GM23338 (cell line): ENCODE measurements at regions not wholly inside any gene's neighbourhood (a gene's known extent, or its start where the extent isn't known, plus 50 kb on each side); places are given as distances from the start of the nearest gene placed in this dataset.

ENCODE experiments used
- ATAC-seq: fragments of 200-7000 bp; cut with Tn5 transposase; 3 replicates; pipeline ENCODE4 v1.9.1; 2020
- DNase-seq: peaks from one replicate; pipeline ENCODE4 v3.0.0-alpha.2; 2015; ENCODE audit warnings: low spot score
- H2AFZ ChIP-seq: fragments of 200-600 bp; sonication (generic); 2 replicates; pipeline ENCODE4 v1.8.0; 2016; ENCODE audit warnings: antibody characterized with exemption, mild to moderate bottlenecking, moderate library complexity
- H3F3A ChIP-seq: fragments of 200-600 bp; sonication (generic); replicated peaks from 2 replicates; pipeline ENCODE4 v1.8.0; 2017; ENCODE audit warnings: antibody characterized with exemption, mixed run types, low read depth
- H3K27ac ChIP-seq: fragments of 200-600 bp; sonication (generic); 2 replicates; pipeline ENCODE4 v1.6.1; 2016; ENCODE audit warnings: low read depth
- H3K27me3 ChIP-seq: fragments of 200-600 bp; sonication (generic); 2 replicates; pipeline ENCODE4 v1.8.0; 2016; ENCODE audit warnings: mild to moderate bottlenecking, mixed run types, moderate library complexity; ENCODE audit not compliant: insufficient read depth
- H3K36me3 ChIP-seq: fragments of 200-600 bp; sonication (generic); 2 replicates; pipeline ENCODE4 v1.8.0; 2016; ENCODE audit warnings: mild to moderate bottlenecking; ENCODE audit not compliant: insufficient read depth
- H3K4me1 ChIP-seq: fragments of 200-600 bp; sonication (generic); 2 replicates; pipeline ENCODE4 v1.8.0; 2016; ENCODE audit warnings: mild to moderate bottlenecking, moderate library complexity; ENCODE audit not compliant: insufficient read depth
- H3K4me2 ChIP-seq: fragments of 200-600 bp; sonication (generic); 2 replicates; pipeline ENCODE4 v1.7.1; 2017; ENCODE audit warnings: mixed run types
- H3K4me3 ChIP-seq: fragments of 200-600 bp; sonication (generic); 2 replicates; pipeline ENCODE4 v1.6.1; 2016; ENCODE audit warnings: mixed run types
- H3K79me2 ChIP-seq: fragments of 200-600 bp; sonication (generic); replicated peaks from 2 replicates; pipeline ENCODE4 v1.8.0; 2017; ENCODE audit warnings: mild to moderate bottlenecking; ENCODE audit not compliant: insufficient read depth
- H3K9me2 ChIP-seq: fragments of 200-600 bp; sonication (generic); 2 replicates; pipeline ENCODE4 v1.8.0; 2017; ENCODE audit not compliant: insufficient read depth
- H4K20me1 ChIP-seq: fragments of 200-600 bp; sonication (generic); replicated peaks from 2 replicates; pipeline ENCODE4 v1.8.0; 2017; ENCODE audit warnings: mild to moderate bottlenecking; ENCODE audit not compliant: insufficient read depth
- H3K27ac Mint-ChIP-seq: 2 replicates; pipeline ENCODE4 v1.8.0; 2020; ENCODE audit warnings: inconsistent platforms, mild to moderate bottlenecking, moderate library complexity, mixed read lengths
- H3K27me3 Mint-ChIP-seq: 3 replicates; pipeline ENCODE4 v1.8.0; 2022; ENCODE audit warnings: low read depth, mild to moderate bottlenecking, moderate library complexity, mixed read lengths, inconsistent platforms; ENCODE audit not compliant: insufficient read depth, poor library complexity
- H3K36me3 Mint-ChIP-seq: 3 replicates; pipeline ENCODE4 v1.8.0; 2021; ENCODE audit warnings: low read depth, mild to moderate bottlenecking, inconsistent platforms, moderate library complexity, mixed read lengths
- H3K4me1 Mint-ChIP-seq: 3 replicates; pipeline ENCODE4 v1.8.0; 2020; ENCODE audit warnings: mild to moderate bottlenecking, inconsistent platforms, mixed read lengths
- H3K4me3 Mint-ChIP-seq: 3 replicates; pipeline ENCODE4 v1.8.0; 2021; ENCODE audit warnings: moderate library complexity, mild to moderate bottlenecking, inconsistent platforms, mixed read lengths
- H3K9me3 Mint-ChIP-seq: 3 replicates; pipeline ENCODE4 v1.8.0; 2020; ENCODE audit warnings: moderate library complexity, mild to moderate bottlenecking, inconsistent platforms, mixed read lengths
- CREB1 ChIP-seq: fragments of 250-450 bp; sonication (Bioruptor Pico); IDR thresholded peaks from 2 replicates; pipeline ENCODE4 v1.5.0; 2020; ENCODE audit warnings: low read depth, mild to moderate bottlenecking, moderate library complexity
- EZH2 ChIP-seq: fragments of 200-600 bp; sonication (generic); IDR thresholded peaks from one replicate; pipeline ENCODE4 v1.8.0; 2017; ENCODE audit warnings: antibody characterized with exemption, mild to moderate bottlenecking, low read depth; ENCODE audit not compliant: unreplicated experiment
- EZH2phosphoT487 ChIP-seq: fragments of 200-600 bp; sonication (generic); IDR thresholded peaks from one replicate; pipeline ENCODE4 v1.8.1; 2018; ENCODE audit warnings: antibody characterized with exemption; ENCODE audit not compliant: unreplicated experiment
- JUNB ChIP-seq: IDR thresholded peaks from one replicate; pipeline ENCODE4 v1.6.1; 2016; ENCODE audit warnings: antibody characterized with exemption; ENCODE audit not compliant: unreplicated experiment
- NANOG ChIP-seq: IDR thresholded peaks from 2 replicates; pipeline ENCODE4 v1.6.1; 2016; ENCODE audit warnings: antibody characterized with exemption, borderline replicate concordance
- STAT1 ChIP-seq: IDR thresholded peaks from one replicate; pipeline ENCODE4 v1.6.1; 2016; ENCODE audit warnings: antibody characterized with exemption; ENCODE audit not compliant: unreplicated experiment
- ZNF114 ChIP-seq: fragments of 250-450 bp; sonication (Bioruptor Pico); IDR thresholded peaks from 2 replicates; pipeline ENCODE4 v1.5.0; 2020; ENCODE audit warnings: mild to moderate bottlenecking, moderate library complexity
- ZNF331 ChIP-seq: fragments of 250-450 bp; sonication (Bioruptor Pico); IDR thresholded peaks from 2 replicates; pipeline ENCODE4 v1.5.0; 2020; ENCODE audit warnings: low read depth, mild to moderate bottlenecking, moderate library complexity
- TF ChIP-seq, protein P1 (sequence below): IDR thresholded peaks from one replicate; pipeline ENCODE4 v1.6.1; 2018; ENCODE audit warnings: antibody characterized with exemption; ENCODE audit not compliant: unreplicated experiment
- TF ChIP-seq, protein P2 (sequence below), 2 experiments: fragments of 200-600 bp in 1 of 2; sonication (generic) in 1 of 2; conservative IDR thresholded peaks; 2 replicates each; pipeline versions ENCODE4 v1.5.1 to v1.6.1; 2016 to 2017; ENCODE audit warnings: antibody characterized with exemption in 2 of 2, low read depth in 2 of 2, mild to moderate bottlenecking in 2 of 2, moderate library complexity in 1 of 2
- TF ChIP-seq, protein P3 (sequence below): IDR thresholded peaks from 2 replicates; pipeline ENCODE4 v1.6.1; 2016; ENCODE audit warnings: antibody characterized with exemption
- TF ChIP-seq, protein P4 (sequence below): fragments of 250-450 bp; sonication (Bioruptor Pico); IDR thresholded peaks from 2 replicates; pipeline ENCODE4 v1.5.0; 2020; ENCODE audit warnings: mild to moderate bottlenecking, moderate library complexity

DNA sequence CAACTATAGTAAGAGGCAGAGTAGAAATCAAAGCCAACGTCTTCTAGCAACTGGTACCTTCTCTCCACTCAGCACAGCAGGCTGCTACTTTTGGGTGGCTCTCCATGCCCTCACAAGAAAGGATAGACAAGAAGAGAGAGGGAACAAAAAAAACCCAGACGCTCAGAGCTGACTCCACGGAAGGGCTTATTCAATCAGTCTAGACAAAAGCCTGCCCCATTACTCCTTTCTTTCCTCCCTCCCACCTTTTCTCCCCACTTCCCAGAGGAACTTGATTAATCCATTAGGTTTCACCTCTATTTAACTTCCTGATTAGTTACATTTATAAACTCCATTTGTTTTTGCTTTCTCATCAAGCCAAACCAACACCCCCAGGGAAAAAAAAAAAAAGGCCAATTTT is 71.1 kb upstream of the CCDC60 start:
- H4K20me1 ChIP-seq = no peaks in the 10 kb centered on the region

More for the DNA sequence above, 71.1 kb upstream of the CCDC60 start:
- peaks cover 34% of the 10 kb centered on the region for H3K9me3 Mint-ChIP-seq
- no peak overlapping the region for H3K4me3 ChIP-seq
- H2AFZ ChIP-seq = peak overlapping the region; percentile 25; the same call in 1 of the 2 replicates
- DNase-seq (no peak), ATAC-seq (peak; percentile 28; the same call in 1 of the 3 replicates)
- H3K27ac Mint-ChIP-seq = no peak overlapping the region
- no peak overlapping the region for H3K4me3 Mint-ChIP-seq
- H3F3A ChIP-seq = no peaks in the 10 kb centered on the region
- H3K36me3 Mint-ChIP-seq = peaks cover 14% of the 10 kb centered on the region
- no peaks in the 10 kb centered on the region for H3K79me2 ChIP-seq
- H3K4me2 ChIP-seq = no peak overlapping the region
- no peak for TF ChIP-seq EZH2phosphoT487
- TF ChIP-seq, protein P1, sequence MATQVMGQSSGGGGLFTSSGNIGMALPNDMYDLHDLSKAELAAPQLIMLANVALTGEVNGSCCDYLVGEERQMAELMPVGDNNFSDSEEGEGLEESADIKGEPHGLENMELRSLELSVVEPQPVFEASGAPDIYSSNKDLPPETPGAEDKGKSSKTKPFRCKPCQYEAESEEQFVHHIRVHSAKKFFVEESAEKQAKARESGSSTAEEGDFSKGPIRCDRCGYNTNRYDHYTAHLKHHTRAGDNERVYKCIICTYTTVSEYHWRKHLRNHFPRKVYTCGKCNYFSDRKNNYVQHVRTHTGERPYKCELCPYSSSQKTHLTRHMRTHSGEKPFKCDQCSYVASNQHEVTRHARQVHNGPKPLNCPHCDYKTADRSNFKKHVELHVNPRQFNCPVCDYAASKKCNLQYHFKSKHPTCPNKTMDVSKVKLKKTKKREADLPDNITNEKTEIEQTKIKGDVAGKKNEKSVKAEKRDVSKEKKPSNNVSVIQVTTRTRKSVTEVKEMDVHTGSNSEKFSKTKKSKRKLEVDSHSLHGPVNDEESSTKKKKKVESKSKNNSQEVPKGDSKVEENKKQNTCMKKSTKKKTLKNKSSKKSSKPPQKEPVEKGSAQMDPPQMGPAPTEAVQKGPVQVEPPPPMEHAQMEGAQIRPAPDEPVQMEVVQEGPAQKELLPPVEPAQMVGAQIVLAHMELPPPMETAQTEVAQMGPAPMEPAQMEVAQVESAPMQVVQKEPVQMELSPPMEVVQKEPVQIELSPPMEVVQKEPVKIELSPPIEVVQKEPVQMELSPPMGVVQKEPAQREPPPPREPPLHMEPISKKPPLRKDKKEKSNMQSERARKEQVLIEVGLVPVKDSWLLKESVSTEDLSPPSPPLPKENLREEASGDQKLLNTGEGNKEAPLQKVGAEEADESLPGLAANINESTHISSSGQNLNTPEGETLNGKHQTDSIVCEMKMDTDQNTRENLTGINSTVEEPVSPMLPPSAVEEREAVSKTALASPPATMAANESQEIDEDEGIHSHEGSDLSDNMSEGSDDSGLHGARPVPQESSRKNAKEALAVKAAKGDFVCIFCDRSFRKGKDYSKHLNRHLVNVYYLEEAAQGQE = no peak
- TF ChIP-seq EZH2 = no peak
- no peak for TF ChIP-seq NANOG
- TF ChIP-seq, protein P2, sequence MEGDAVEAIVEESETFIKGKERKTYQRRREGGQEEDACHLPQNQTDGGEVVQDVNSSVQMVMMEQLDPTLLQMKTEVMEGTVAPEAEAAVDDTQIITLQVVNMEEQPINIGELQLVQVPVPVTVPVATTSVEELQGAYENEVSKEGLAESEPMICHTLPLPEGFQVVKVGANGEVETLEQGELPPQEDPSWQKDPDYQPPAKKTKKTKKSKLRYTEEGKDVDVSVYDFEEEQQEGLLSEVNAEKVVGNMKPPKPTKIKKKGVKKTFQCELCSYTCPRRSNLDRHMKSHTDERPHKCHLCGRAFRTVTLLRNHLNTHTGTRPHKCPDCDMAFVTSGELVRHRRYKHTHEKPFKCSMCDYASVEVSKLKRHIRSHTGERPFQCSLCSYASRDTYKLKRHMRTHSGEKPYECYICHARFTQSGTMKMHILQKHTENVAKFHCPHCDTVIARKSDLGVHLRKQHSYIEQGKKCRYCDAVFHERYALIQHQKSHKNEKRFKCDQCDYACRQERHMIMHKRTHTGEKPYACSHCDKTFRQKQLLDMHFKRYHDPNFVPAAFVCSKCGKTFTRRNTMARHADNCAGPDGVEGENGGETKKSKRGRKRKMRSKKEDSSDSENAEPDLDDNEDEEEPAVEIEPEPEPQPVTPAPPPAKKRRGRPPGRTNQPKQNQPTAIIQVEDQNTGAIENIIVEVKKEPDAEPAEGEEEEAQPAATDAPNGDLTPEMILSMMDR (conservative IDR thresholded peaks at IDR 0.05; ENCODE audit: low read depth in 2 of 2) = no peak
- no peak for TF ChIP-seq ZNF114 (CRISPR knock-in tag)
- TF ChIP-seq STAT1 = no peak
- TF ChIP-seq, protein P3, sequence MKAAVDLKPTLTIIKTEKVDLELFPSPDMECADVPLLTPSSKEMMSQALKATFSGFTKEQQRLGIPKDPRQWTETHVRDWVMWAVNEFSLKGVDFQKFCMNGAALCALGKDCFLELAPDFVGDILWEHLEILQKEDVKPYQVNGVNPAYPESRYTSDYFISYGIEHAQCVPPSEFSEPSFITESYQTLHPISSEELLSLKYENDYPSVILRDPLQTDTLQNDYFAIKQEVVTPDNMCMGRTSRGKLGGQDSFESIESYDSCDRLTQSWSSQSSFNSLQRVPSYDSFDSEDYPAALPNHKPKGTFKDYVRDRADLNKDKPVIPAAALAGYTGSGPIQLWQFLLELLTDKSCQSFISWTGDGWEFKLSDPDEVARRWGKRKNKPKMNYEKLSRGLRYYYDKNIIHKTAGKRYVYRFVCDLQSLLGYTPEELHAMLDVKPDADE = no peak
- no peak for TF ChIP-seq JUNB
- TF ChIP-seq, protein P4, sequence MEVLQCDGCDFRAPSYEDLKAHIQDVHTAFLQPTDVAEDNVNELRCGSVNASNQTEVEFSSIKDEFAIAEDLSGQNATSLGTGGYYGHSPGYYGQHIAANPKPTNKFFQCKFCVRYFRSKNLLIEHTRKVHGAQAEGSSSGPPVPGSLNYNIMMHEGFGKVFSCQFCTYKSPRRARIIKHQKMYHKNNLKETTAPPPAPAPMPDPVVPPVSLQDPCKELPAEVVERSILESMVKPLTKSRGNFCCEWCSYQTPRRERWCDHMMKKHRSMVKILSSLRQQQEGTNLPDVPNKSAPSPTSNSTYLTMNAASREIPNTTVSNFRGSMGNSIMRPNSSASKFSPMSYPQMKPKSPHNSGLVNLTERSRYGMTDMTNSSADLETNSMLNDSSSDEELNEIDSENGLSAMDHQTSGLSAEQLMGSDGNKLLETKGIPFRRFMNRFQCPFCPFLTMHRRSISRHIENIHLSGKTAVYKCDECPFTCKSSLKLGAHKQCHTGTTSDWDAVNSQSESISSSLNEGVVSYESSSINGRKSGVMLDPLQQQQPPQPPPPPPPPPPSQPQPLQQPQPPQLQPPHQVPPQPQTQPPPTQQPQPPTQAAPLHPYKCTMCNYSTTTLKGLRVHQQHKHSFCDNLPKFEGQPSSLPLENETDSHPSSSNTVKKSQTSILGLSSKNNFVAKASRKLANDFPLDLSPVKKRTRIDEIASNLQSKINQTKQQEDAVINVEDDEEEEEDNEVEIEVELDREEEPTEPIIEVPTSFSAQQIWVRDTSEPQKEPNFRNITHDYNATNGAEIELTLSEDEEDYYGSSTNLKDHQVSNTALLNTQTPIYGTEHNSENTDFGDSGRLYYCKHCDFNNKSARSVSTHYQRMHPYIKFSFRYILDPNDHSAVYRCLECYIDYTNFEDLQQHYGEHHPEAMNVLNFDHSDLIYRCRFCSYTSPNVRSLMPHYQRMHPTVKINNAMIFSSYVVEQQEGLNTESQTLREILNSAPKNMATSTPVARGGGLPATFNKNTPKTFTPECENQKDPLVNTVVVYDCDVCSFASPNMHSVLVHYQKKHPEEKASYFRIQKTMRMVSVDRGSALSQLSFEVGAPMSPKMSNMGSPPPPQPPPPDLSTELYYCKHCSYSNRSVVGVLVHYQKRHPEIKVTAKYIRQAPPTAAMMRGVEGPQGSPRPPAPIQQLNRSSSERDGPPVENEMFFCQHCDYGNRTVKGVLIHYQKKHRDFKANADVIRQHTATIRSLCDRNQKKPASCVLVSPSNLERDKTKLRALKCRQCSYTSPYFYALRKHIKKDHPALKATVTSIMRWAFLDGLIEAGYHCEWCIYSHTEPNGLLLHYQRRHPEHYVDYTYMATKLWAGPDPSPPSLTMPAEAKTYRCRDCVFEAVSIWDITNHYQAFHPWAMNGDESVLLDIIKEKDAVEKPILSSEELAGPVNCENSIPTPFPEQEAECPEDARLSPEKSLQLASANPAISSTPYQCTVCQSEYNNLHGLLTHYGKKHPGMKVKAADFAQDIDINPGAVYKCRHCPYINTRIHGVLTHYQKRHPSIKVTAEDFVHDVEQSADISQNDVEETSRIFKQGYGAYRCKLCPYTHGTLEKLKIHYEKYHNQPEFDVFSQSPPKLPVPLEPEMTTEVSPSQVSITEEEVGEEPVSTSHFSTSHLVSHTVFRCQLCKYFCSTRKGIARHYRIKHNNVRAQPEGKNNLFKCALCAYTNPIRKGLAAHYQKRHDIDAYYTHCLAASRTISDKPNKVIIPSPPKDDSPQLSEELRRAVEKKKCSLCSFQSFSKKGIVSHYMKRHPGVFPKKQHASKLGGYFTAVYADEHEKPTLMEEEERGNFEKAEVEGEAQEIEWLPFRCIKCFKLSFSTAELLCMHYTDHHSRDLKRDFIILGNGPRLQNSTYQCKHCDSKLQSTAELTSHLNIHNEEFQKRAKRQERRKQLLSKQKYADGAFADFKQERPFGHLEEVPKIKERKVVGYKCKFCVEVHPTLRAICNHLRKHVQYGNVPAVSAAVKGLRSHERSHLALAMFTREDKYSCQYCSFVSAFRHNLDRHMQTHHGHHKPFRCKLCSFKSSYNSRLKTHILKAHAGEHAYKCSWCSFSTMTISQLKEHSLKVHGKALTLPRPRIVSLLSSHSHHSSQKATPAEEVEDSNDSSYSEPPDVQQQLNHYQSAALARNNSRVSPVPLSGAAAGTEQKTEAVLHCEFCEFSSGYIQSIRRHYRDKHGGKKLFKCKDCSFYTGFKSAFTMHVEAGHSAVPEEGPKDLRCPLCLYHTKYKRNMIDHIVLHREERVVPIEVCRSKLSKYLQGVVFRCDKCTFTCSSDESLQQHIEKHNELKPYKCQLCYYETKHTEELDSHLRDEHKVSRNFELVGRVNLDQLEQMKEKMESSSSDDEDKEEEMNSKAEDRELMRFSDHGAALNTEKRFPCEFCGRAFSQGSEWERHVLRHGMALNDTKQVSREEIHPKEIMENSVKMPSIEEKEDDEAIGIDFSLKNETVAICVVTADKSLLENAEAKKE (CRISPR knock-in tag) = no peak
- no peak for TF ChIP-seq CREB1 (CRISPR knock-in tag)
- TF ChIP-seq ZNF331 (CRISPR knock-in tag) = no peak
- H3K36me3 ChIP-seq = no peaks in the 10 kb centered on the region
- H3K27me3 Mint-ChIP-seq = peaks cover 6% of the 10 kb centered on the region
- H3K9me2 ChIP-seq = 0 out of 2 replicates have a peak, but pooled peaks cover 6% of the 10 kb centered on the region
- no peak overlapping the region for H3K27ac ChIP-seq
- peaks cover 9% of the 10 kb centered on the region for H3K4me1 Mint-ChIP-seq
- no peaks in the 10 kb centered on the region; the same call in 1 of the 2 replicates for H3K4me1 ChIP-seq
- no peaks in the 10 kb centered on the region for H3K27me3 ChIP-seq
